HG02885 (cell line): ENCODE measurements at regions not wholly inside any gene's neighbourhood (a gene's known extent, or its start where the extent isn't known, plus 50 kb on each side); places are given as distances from the start of the nearest gene placed in this dataset.
"Not testable (repeated sequence)": the region's sequence is repeated elsewhere in the genome, so short reads cannot be mapped to it uniquely, and the experiment has no call there.

Experiments
- ATAC-seq: cut with Tn5 transposase; IDR thresholded peaks from one replicate; pipeline ENCODE4 v1.9.1; 2021; ENCODE audit warnings: mild to moderate bottlenecking; ENCODE audit not compliant: unreplicated experiment, poor library complexity

DNA sequence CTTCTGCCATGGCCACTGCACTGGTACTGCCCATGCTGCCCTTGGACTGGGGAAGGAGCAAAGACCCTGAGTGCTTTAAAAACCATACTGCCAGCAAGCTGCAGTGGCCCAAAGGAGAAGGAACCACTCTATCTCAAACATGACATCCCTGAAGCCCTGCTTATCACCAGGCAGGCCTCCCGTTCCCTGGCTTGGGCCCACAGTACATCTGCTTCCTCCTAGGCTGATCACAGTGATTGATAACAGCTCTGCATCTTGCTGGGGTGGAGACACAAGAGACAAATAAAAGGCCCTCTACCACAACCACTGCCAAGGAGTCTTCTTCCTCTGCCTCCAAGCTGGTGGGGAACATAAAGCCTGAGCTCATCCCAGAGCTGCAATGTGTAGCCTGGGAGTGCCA, 567.5 kb downstream of the TRHDE start:
- no peak for ATAC-seq

DNA sequence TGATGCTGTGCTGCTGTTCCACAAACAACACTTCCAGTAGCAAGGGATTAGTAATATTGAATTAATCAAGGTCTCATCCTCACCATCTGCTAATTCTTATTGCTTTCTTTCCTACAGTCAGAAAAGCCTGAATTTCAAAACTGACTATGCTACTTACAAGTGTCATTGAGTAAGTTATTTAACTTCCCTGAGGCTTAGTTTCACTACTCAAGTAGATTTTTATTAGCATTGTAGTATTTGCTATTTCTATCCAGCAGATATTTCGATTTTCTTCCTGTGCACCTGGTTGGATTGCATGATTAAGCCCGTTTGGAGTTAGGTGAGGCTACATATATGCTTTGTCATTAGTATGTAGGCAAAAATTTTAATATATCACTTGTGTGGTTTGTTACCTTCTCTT, 591.5 kb downstream of the TRHDE start:
- ATAC-seq = no peak

GRCh38 chr12:72865921-72866320, 593.8 kb downstream of the TRHDE start:
- no peak for ATAC-seq

DNA sequence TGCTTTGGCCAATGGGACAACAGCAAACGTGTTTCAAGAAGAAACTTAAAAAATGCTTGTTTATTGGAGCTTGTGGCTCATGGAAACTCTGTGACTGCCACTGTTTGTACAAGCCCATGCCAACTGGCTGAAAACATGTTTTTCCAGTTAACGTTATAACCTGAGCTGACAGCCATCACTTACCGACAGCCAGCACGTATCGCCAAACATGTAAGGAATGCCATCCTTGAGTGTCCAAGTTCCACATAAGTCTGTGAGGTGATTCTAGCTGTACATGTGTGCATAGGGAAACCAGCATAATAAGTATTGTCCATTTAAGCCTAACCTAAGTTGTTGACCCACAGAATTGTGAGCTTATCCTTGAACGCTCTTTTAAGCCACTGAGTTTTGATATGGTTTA, 596.9 kb downstream of the TRHDE start:
- ATAC-seq = no peak

DNA sequence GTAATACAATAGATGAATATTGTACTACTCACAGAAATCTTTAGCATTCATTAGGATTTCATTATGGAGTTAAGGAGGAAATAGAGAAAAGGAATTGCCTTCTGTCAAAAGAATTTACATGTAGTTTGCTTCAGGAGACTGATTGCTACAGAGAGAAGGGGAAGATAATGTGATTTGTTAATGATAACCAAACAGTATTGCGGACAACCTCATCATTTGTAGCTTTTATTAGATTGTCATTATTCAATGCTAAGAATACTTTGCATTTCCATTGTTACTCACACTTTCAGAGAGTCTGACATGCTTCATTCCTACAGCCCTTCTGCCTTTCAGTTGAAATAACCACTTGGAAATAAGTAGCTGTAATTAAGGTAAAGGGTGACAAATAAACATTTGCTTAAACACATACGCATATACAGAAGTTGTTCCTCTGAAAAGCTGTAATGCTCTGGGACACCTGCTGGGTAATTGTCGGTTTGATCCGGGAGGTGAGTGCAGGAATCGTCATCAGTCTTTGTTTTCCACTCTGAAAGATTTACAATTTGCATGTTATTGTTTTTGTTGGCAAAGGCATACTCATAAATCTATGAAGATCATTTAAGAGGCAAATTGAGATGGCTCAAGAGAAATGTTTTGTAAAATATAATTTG, 600.2 kb downstream of the TRHDE start:
- no peak for ATAC-seq

DNA sequence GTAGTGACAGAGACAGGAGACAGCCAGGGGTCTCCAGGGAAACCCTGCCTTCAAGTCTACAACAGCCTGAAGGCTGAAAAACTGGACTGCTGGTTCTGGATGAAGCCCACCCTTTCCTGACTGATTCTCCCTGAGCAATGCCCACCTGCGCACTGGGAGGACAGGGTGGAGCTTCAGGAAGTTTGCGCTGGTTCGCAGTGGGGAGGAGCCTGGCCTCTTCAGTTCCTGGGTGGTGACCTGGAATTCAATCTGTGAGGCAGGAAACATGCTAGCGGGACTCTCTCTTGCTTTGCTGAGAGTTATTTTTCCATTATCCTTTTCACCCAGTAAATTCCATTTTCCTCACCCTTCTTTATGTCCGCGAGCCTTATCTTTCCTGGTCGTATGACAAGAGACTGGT, 600.8 kb downstream of the TRHDE start:
- ATAC-seq = no peak

DNA sequence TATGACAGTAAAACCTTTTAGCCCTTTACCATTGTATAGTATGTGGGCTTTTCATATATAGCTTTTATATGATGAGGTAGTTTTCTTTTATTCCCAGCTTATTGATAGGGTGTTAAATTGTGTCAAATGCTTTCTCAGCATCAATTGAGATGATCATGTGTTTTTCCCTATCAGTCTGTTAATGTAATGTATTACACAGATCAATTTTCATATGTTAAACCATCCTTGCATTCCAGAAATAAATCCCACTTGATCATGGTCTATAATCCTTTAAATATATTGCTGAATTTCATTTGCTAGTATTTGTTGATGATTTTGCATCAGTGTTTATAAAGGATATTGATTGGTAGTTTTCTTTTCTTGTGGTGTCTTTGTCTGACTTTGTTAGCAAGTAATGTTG, 603.9 kb downstream of the TRHDE start:
- no peak for ATAC-seq

DNA sequence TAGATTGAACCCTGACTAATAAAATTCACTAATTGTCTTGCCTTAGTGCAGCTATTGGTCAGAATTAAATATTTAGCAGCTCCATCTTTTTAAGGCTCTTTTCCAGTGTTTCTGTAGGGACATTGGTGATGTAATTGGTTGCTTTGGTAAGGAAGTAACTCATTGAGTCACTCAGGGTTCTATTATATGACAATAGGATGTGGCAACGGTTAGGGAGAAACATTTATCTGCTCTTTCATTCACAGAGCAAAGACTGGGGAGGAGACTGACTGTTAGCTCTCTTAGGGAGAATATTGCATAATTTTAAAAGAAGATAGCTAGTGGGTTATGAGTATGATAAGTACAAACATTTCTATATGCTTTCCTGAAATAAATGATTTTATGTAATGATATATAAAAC, 616.5 kb downstream of the TRHDE start:
- no peak for ATAC-seq

DNA sequence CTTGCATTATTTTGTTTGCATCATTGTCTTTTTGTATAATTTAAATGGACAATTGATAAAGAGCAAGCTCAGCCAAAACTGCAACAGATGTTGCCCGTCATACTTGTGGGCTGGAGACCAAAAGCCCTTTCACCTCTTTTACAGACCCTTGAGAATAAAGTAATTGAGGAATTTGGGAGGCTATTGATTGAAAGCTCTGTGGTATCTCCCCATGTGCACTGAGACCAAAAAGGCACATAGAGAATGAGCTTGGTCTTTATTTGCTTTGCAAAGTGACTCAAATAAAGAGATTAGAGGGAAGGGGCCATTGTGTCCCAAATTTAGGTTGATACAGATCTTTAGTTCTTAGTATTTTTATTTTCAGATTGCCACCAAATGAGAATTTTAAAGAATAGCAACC, 617.6 kb downstream of the TRHDE start:
- ATAC-seq = no peak

GRCh38 chr12:72901685-72902084, 629.5 kb downstream of the TRHDE start:
- ATAC-seq = no peak

DNA sequence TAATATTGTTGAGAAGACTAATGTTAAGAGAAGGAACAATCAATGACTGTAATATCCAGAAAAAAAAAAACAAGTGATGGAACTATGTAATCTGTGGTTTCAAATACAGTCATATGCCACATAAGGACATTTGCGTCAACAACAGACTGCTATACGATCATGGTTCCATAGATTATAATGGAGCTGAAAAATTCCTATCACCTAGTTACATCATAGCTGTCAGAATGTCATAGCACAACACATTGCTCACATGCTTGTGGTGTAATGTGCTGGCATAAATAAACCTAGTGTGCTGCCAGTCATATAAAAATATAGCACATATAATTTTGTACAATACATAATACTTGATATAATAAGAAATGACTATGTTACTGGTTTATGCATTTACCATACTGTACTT, 653.5 kb downstream of the TRHDE start:
- ATAC-seq = no peak

DNA sequence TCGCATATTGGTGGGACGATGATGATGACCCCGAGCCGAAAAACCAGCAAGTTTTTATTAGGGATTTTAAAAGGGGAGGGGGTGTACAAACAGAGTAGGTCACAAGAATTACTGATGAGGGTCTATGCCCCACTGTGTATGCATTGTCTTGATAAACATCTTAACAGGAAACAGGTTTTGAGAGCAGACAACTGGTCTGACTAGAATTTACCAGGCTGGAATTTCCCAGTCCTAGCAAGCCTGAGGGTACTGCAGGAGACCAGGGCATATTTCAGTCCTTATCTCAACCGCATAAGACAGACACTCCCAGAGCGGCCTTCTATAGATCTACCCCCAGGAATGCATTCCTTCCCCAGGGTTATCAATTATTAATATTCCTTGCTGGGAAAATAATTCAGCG, 659.7 kb downstream of the TRHDE start:
- not testable (repeated sequence) for ATAC-seq

- ATAC-seq = no peak
These were observed 665.3 kb downstream of the TRHDE start for GRCh38 chr12:72937486-72937885.

DNA sequence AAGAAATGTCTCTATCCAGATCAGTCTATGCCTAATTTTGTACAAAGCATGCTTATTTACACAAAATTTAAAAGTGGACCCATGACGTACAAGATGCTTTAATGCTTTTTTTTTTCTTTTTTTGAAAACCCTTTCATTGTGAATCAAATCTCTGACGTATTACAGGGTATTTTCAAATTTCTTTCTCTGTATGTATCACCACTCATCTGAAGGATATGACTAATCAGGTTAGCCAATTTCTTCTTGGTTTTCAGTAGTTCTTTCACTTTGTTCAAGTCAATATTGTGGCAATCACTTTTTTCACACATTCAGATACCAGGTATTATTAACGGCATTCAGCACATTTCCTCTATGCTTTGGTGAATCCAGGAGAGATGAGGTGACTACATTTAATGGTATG, 685.3 kb downstream of the TRHDE start:
- ATAC-seq = no peak

GRCh38 chr12:72966684-72967083, 694.5 kb downstream of the TRHDE start:
- ATAC-seq = no peak

GRCh38 chr12:72974954-72975555, 702.9 kb downstream of the TRHDE start:
- ATAC-seq = no peak

- no peak for ATAC-seq
These were observed 706.8 kb downstream of the TRHDE start for GRCh38 chr12:72978999-72979398.

DNA sequence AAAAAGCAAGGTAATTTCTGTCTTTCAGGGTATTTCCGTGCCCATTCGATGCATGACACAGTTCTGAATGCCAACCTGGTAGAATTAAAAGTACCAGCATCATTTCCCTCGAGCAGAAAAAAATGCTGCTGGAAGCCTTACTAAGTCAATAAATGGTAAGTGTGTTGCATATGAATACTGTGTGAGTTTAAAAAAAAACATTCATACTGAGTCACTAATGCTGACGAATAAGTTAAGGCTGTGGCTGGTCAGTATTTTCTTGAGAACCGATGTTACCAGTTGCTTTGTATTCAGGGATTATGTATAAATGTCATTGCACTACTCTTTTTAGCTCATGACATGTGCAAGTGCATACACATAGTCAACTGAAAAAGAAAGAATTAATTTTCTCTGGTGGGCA, 710.2 kb downstream of the TRHDE start:
- no peak for ATAC-seq

DNA sequence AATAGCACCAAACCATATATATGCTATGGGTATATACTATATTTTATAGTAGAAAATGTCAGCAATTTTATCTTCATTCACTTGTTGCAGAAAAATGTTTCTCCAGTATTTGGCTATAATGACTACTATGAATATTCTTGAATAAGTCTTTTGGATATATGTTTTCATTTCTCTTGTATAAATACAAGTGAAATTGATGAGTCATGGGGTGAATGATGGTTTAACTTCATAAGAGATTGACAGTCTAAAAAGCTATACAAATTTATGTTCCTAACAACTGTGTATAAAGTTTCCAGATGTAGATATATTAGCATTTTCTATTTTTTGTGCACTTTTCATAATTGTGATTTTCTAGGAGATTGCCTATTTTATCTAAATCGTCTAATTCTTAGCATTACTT, 714.8 kb downstream of the TRHDE start:
- no peak for ATAC-seq

GRCh38 chr12:72989458-72989947, 717.3 kb downstream of the TRHDE start:
- ATAC-seq = no peak

DNA sequence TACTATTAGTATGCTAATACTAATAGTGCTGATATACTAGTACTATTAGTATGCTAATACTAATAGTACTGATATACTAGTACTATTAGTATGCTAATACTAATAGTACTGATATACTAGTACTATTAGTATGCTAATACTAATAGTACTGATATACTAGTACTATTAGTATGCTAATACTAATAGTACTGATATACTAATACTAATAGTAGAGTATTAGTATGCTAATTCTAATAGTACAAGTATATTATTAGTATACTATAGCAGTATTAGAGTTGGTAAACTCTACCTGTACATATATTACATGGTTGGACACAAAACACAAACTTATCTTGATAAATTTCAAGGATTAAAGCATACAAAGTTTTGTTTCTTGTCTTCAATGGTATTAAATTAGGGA, 722.9 kb downstream of the TRHDE start:
- not testable (repeated sequence) for ATAC-seq

- no peak for ATAC-seq
These were observed 723.4 kb downstream of the TRHDE start for GRCh38 chr12:72995616-72996015.
